Right atrium auricular region (tissue), 2 donors: ENCODE measurements at regions not wholly inside any gene's neighbourhood (a gene's known extent, or its start where the extent isn't known, plus 50 kb on each side); places are given as distances from the start of the nearest gene placed in this dataset.

Experiments used
- DNase-seq: peaks from one replicate; pipeline ENCODE4 v3.0.0-alpha.2; 2019; ENCODE audit warnings: low spot score
- H3K27ac ChIP-seq, 2 donors: fragments of 200-600 bp; sonication (generic); 1 replicate in 1 of 2; 2 replicates in 1 of 2; pipeline ENCODE4 v1.5.1; 2016 to 2019
- H3K27me3 ChIP-seq, 2 donors: fragments of 200-600 bp; sonication (generic); one replicate each; pipeline versions ENCODE4 v1.5.1 to v1.6.0; 2017 to 2019
- H3K36me3 ChIP-seq: fragments of 200-600 bp; sonication (generic); one replicate; pipeline ENCODE4 v1.5.1; 2016
- H3K4me1 ChIP-seq, 2 donors: fragments of 200-600 bp; sonication (generic); one replicate each; pipeline versions ENCODE4 v1.5.1 to v1.6.0; 2017 to 2019
- H3K4me3 ChIP-seq, 2 donors: fragments of 200-600 bp; sonication (generic); 1 replicate in 1 of 2; 2 replicates in 1 of 2; pipeline ENCODE4 v1.5.1; 2017 to 2019; ENCODE audit warnings: mild to moderate bottlenecking in 1 of 2, moderate library complexity in 1 of 2
- H3K9me3 ChIP-seq, 2 donors: fragments of 200-600 bp; sonication (generic); one replicate each; pipeline ENCODE4 v1.5.1; 2019
- CTCF ChIP-seq, 2 donors: fragments of 200-600 bp; sonication (generic); IDR thresholded peaks; one replicate each; pipeline ENCODE4 v1.5.1; 2019; ENCODE audit warnings: antibody characterized with exemption in 2 of 2

- no peak for DNase-seq
- Histone ChIP-seq H3K4me3 (no peak overlapping the region), H3K4me1 (no peaks in the 10 kb centered on the region), H3K27me3 (no peaks in the 10 kb centered on the region), H3K36me3 (no peaks in the 10 kb centered on the region), H3K27ac (no peak overlapping the region), H3K9me3 (no peaks in the 10 kb centered on the region)
- no peak for TF ChIP-seq CTCF (IDR thresholded peaks at IDR 0.05)
These were observed 219.9 kb downstream of the PIK3C3 start for GRCh38 chr18:42174909-42175308.

- no peaks in the 10 kb centered on the region for H3K27me3 ChIP-seq
- no peak overlapping the region for H3K4me3 ChIP-seq
- DNase-seq = no peak
- H3K4me1 ChIP-seq = no peaks in the 10 kb centered on the region
- TF ChIP-seq CTCF (IDR thresholded peaks at IDR 0.05) = no peak
- H3K9me3 ChIP-seq = no peaks in the 10 kb centered on the region
- H3K27ac ChIP-seq = no peak overlapping the region
- H3K36me3 ChIP-seq = no peaks in the 10 kb centered on the region
These were observed 221.6 kb downstream of the PIK3C3 start for GRCh38 chr18:42176599-42176998.

- no peaks in the 10 kb centered on the region for H3K36me3 ChIP-seq
- H3K27me3 ChIP-seq = no peaks in the 10 kb centered on the region
- no peak for TF ChIP-seq CTCF (IDR thresholded peaks at IDR 0.05)
- H3K4me3 ChIP-seq = no peak overlapping the region
- H3K27ac ChIP-seq = no peak overlapping the region
- no peaks in the 10 kb centered on the region for H3K4me1 ChIP-seq
- no peak for DNase-seq
- no peaks in the 10 kb centered on the region for H3K9me3 ChIP-seq
These were observed 222.4 kb downstream of the PIK3C3 start for GRCh38 chr18:42177390-42177789.

GRCh38 chr18:42178376-42179080 is 223.5 kb downstream of the PIK3C3 start:
- Histone ChIP-seq H3K9me3 (no peaks in the 10 kb centered on the region), H3K4me3 (no peak overlapping the region), H3K4me1 (no peaks in the 10 kb centered on the region), H3K36me3 (no peaks in the 10 kb centered on the region), H3K27me3 (no peaks in the 10 kb centered on the region), H3K27ac (no peak overlapping the region)
- no peak for TF ChIP-seq CTCF (IDR thresholded peaks at IDR 0.05)
- DNase-seq = no peak

GRCh38 chr18:42179542-42180121 is 224.6 kb downstream of the PIK3C3 start:
- TF ChIP-seq CTCF (IDR thresholded peaks at IDR 0.05) = no peak
- Histone ChIP-seq H3K4me3 (no peak overlapping the region), H3K36me3 (no peaks in the 10 kb centered on the region), H3K4me1 (no peaks in the 10 kb centered on the region), H3K9me3 (no peaks in the 10 kb centered on the region), H3K27ac (no peak overlapping the region), H3K27me3 (no peaks in the 10 kb centered on the region)
- DNase-seq = no peak

- Histone ChIP-seq H3K4me1 (no peaks in the 10 kb centered on the region), H3K27me3 (no peaks in the 10 kb centered on the region), H3K27ac (no peak overlapping the region), H3K36me3 (no peaks in the 10 kb centered on the region), H3K9me3 (no peaks in the 10 kb centered on the region), H3K4me3 (no peak overlapping the region)
- DNase-seq = no peak
- no peak for TF ChIP-seq CTCF (IDR thresholded peaks at IDR 0.05)
These were observed 226.4 kb downstream of the PIK3C3 start for GRCh38 chr18:42181474-42181873.
